HG03469 (cell line): ENCODE measurements at regions not wholly inside any gene's neighbourhood (a gene's known extent, or its start where the extent isn't known, plus 50 kb on each side); places are given as distances from the start of the nearest gene placed in this dataset.

Experiments
- ATAC-seq: cut with Tn5 transposase; IDR thresholded peaks from one replicate; pipeline ENCODE4 v1.9.1; 2021; ENCODE audit warnings: mild to moderate bottlenecking, moderate library complexity, moderate number of reproducible peaks; ENCODE audit not compliant: unreplicated experiment

GRCh38 chr20:12777016-12777415, 231.8 kb upstream of the SPTLC3 start:
- ATAC-seq: no peak

DNA sequence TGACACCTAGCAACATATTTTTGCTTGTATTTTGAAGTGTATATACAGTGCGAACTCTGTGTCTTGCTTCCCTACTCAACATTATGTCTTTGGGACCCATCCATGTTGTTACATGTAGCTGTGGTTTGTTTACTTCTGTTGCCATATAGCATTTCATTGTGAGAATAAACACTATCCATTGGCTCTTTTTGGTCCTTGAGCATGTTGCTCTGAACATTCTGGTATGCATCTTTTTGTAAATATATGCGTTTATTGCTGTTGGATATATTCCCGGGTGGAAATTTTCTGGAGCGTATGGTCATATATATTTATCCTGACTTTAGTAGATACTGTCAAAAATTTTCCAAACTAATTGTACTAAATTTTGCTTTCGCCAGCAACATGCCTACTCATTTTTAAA, 222.5 kb upstream of the SPTLC3 start:
- ATAC-seq: no peak

DNA sequence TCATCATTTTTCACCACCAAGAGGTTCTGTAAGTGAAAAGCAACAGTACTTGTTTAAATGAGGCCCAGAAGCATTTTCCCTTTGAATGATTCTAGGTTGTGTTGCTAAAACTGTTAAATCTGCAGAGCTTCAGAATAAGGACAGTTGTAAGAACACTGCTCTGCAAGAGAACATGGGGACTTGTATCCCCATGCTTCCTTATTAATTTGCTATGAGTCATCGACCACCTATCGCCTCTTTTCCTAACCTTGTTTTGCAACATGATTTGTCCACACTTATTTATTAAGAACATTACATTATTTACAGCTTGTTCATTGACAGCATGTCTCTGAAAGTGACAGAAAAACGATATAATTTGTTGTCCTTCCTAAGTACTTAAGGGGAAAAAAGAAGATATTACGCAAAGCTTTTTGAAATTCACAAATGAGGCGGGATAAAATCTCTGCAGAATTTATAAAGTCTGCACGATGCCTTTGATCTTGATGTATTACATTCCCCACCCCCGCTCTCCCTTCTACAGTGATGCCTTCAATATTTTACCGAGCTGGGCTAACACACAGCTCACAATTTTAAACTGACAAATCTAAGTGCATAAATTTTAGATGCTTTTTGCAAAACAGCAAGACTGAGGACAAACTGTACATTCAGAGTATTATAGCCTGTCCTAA, 220.0 kb upstream of the SPTLC3 start:
- no peak for ATAC-seq

- ATAC-seq: no peak
These were observed 217.9 kb upstream of the SPTLC3 start for GRCh38 chr20:12790859-12791258.

DNA sequence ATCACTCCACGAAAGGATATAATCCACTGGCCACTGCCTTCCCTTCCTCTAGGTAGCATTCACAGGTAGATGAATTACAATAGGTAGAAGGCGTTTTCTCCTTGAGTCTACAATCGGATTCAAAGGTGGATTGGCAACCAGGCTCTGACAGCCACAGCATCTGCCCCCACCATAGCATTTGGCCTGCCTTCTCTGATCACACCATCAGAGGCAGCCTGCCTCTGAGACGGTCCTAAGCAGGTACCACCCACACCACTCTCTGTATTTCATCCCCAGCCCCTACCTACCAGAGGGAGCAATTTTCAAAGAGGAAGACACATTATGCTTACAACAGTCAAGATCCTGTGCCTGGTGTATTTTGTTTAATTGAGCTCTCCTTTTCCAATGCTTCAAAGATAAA, 210.5 kb upstream of the SPTLC3 start:
- no peak for ATAC-seq

DNA sequence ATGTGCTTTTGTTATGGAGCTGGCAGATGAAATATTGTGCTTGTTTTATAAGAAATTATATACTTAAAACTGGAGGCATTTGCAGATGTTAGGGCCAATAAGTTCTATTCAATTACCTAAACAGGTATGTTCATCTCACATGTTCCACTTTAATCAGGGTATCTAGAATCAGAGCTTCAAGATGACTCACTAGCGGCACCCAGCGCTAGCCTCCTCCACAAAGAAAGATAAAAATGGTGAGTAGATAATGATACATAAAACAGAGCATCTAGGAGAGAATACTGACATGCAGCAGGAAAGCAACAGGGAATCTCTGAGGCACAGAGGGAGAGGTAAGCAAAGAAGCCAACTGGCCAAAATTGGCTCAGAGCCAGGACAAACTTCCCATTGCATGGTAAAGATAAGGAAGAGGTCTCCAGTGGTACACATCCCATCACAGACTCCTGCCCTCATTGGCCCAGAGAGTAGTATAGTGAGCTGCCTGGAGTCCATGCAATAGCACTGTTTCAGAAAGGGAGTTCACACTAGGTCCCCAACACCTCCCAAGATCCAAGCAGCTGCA, 200.7 kb upstream of the SPTLC3 start:
- no peak for ATAC-seq

- ATAC-seq: no peak
These were observed 193.5 kb upstream of the SPTLC3 start for GRCh38 chr20:12815231-12815768.

- ATAC-seq: no peak
These were observed 192.9 kb upstream of the SPTLC3 start for GRCh38 chr20:12815778-12816408.

DNA sequence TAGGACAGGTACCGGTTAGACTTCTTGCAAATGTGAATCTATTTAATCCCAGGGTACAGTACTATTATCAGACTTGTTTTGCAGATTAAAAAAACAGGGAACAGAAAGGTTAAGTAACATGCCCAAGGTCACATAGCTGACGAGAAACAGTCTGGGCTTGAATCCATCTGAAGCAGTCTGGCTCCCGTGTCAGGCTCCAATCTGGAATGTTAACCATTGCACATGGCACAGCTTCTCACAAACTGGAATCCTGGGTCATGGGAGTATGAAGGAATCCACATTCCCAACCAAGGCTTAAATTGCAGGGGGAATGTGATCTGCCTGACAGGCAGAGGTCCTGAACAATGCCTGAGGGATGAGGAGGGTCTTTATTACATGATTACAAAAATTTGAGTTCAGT, 187.5 kb upstream of the SPTLC3 start:
- ATAC-seq: no peak

- ATAC-seq: no peak
These were observed 185.0 kb upstream of the SPTLC3 start for GRCh38 chr20:12823734-12824133.

GRCh38 chr20:12824328-12825225, 184.2 kb upstream of the SPTLC3 start:
- no peak for ATAC-seq

- ATAC-seq: no peak
These were observed 183.6 kb upstream of the SPTLC3 start for GRCh38 chr20:12825226-12825595.

DNA sequence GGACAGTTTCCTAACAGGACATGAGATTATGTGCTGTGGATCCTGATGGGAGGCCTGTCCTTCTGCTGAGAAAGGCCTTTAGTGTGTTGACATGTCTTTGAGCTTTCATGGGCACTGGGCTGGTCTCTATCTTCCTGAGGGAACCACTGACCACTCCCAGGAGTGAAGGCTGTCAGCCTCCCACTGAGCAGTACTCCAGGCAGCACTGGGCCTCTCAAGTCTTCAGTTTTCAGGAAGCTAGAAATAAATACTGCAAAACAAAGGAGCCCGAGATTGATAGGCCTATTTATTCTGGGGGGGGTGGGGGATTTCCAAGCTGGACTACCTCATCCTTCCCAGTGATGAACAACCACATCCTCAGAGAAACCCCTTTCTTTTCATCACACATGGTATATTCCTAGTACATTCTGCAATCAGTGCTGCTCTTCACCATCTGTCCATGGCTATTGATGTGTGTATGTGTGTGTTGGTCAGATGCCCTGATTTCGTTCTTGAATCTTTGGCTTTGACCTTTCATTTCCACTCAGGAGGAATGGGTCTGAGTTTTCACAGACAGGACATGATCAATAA, 180.9 kb upstream of the SPTLC3 start:
- ATAC-seq: no peak

- no peak for ATAC-seq
These were observed 179.6 kb upstream of the SPTLC3 start for GRCh38 chr20:12829170-12829569.

- no peak for ATAC-seq
These were observed 174.9 kb upstream of the SPTLC3 start for GRCh38 chr20:12833861-12834260.

- ATAC-seq: no peak
These were observed 172.8 kb upstream of the SPTLC3 start for GRCh38 chr20:12835999-12836398.

- no peak for ATAC-seq
These were observed 171.1 kb upstream of the SPTLC3 start for GRCh38 chr20:12837646-12838045.

- ATAC-seq: no peak
These were observed 170.4 kb upstream of the SPTLC3 start for GRCh38 chr20:12838261-12838866.

DNA sequence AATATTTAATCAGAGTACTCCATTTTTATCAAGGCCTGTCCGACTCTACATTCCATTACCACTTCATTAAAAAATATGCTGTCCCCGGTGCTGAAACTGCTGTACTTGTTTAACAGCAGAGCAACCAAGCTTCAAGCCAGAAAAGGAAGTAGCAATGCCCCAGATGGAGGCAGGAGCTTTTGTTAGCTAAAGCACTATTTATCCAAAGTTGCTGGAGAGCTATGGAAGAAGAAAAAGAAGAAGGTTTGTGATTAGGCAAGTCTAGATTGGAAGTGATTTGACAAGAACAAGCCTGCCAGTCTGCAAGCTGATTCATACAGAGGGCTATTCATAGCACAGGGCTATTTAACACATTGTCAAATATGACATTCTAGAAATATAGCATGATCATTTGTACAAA, 160.9 kb upstream of the SPTLC3 start:
- no peak for ATAC-seq

GRCh38 chr20:12849225-12849910, 159.4 kb upstream of the SPTLC3 start:
- no peak for ATAC-seq
